Panc1 (cell line): ENCODE measurements at regions not wholly inside any gene's neighbourhood (a gene's known extent, or its start where the extent isn't known, plus 50 kb on each side); places are given as distances from the start of the nearest gene placed in this dataset.

ENCODE experiments used
- ATAC-seq: fragments of 200-7000 bp; cut with Tn5 transposase; 2 replicates; pipeline ENCODE4 v1.9.1; 2020; ENCODE audit warnings: mild to moderate bottlenecking, moderate library complexity
- BruUV-seq: library from RNA; stranded (reverse); fragments of 400-500 nt; replicated peaks from 2 replicates; lab custom pipeline; 2021; lab: Mats Ljungman, UMichigan
- CTCF ChIA-PET: fragments of 300-600 bp; sonication (Branson Sonifier 250); formaldehyde crosslinking; loops from one replicate; lab custom pipeline; 2022; ENCODE audit warnings: antibody characterized with exemption; lab: Charles Lee
- POLR2A ChIA-PET: fragments of 300-600 bp; sonication (Branson Sonifier 250); formaldehyde crosslinking; loops from one replicate; lab custom pipeline; 2022; ENCODE audit warnings: antibody characterized with exemption; lab: Charles Lee
- DNase-seq: peaks from one replicate; pipeline ENCODE4 v3.0.0-alpha.2; 2010; ENCODE audit warnings: low read depth, low spot score
- H3K27ac ChIP-seq: 2 replicates; pipeline ENCODE4 v1.5.1; 2011; ENCODE audit warnings: mild to moderate bottlenecking, low read length, inconsistent platforms
- H3K27me3 ChIP-seq: fragments of 200-500 bp; sonication (Bioruptor generic); 2 replicates; pipeline ENCODE4 v1.6.0; 2014; ENCODE audit warnings: low read length, inconsistent platforms; ENCODE audit not compliant: control insufficient read depth, insufficient read depth
- H3K36me3 ChIP-seq: fragments of 200-500 bp; sonication (Bioruptor generic); 2 replicates; pipeline ENCODE4 v1.5.1; 2014; ENCODE audit warnings: inconsistent platforms, mild to moderate bottlenecking, low read length, moderate library complexity; ENCODE audit not compliant: control insufficient read depth, insufficient read depth
- H3K4me1 ChIP-seq: 2 replicates; pipeline ENCODE4 v1.5.1; 2011; ENCODE audit warnings: inconsistent platforms, mild to moderate bottlenecking, low read length, moderate library complexity; ENCODE audit not compliant: control insufficient read depth, insufficient read depth
- H3K4me3 ChIP-seq, 2 experiments: 2 replicates each; pipeline ENCODE4 v1.5.1; 2011 to 2012; ENCODE audit warnings: low read depth in 2 of 2, low read length in 2 of 2, mild to moderate bottlenecking in 2 of 2, inconsistent platforms in 1 of 2, moderate library complexity in 1 of 2
- H3K9me3 ChIP-seq: fragments of 200-500 bp; sonication (Bioruptor generic); 2 replicates; pipeline ENCODE4 v1.5.1; 2014; ENCODE audit warnings: low read depth, mild to moderate bottlenecking, inconsistent platforms, low read length, moderate library complexity; ENCODE audit not compliant: control insufficient read depth, insufficient read depth
- CTCF ChIP-seq: fragments of 450-650 bp; IDR thresholded peaks from 2 replicates; pipeline ENCODE4 v1.5.1; 2017; ENCODE audit warnings: mild to moderate bottlenecking
- REST ChIP-seq, 2 experiments: IDR thresholded peaks; 2 replicates each; pipeline ENCODE4 v1.6.1; 2011 to 2012; ENCODE audit warnings: low read depth in 2 of 2, control low read depth in 1 of 2, low read length in 1 of 2, mild to moderate bottlenecking in 1 of 2, moderate library complexity in 1 of 2; ENCODE audit not compliant: insufficient read depth in 1 of 2
- SIN3A ChIP-seq: IDR thresholded peaks from 2 replicates; pipeline ENCODE4 v1.6.1; 2012; ENCODE audit warnings: low read depth, mild to moderate bottlenecking, low read length, moderate library complexity, borderline replicate concordance; ENCODE audit not compliant: insufficient read depth
- TCF7L2 ChIP-seq: IDR thresholded peaks from 2 replicates; pipeline ENCODE4 v1.6.1; 2011; ENCODE audit warnings: mild to moderate bottlenecking, low read depth, low read length, inconsistent platforms
- in situ Hi-C: cut with HindIII; loops from 2 replicates; pipeline ENCODE4 v1.10.0; 2016; ENCODE audit warnings: low sequenced_read_pairs, low pct_unique_long_range_greater_than_20kb
- intact Hi-C: fragments of 100-400 bp; cut with micrococcal nuclease; formaldehyde crosslinking; loops from one replicate; pipeline ENCODE4 v1.10.0; 2022; ENCODE audit not compliant: unreplicated experiment

- H3K27me3 ChIP-seq = no peaks in the 10 kb centered on the region
- H3K4me3 ChIP-seq = 0 out of 4 replicates have a peak overlapping the region, but pooled peaks of 1 of the 2 experiments have one; percentile 6
- no peaks in the 10 kb centered on the region for H3K4me1 ChIP-seq
- BruUV-seq = no TSS peak
- in situ Hi-C loops = no loop called here
- H3K36me3 ChIP-seq = no peaks in the 10 kb centered on the region
- CTCF ChIA-PET = no interaction called here
- DNase-seq = no peak
- H3K27ac ChIP-seq = no peak overlapping the region
- POLR2A ChIA-PET = no interaction called here
- H3K9me3 ChIP-seq = no peaks in the 10 kb centered on the region
- ATAC-seq = no peak
- TF ChIP-seq REST (IDR thresholded peaks at IDR 0.05; ENCODE audit: insufficient read depth in 1 of 2, low read depth in 2 of 2, low read length in 1 of 2) = no peak
- TF ChIP-seq SIN3A = no peak
- no peak for TF ChIP-seq TCF7L2
- no peak for TF ChIP-seq CTCF
- intact Hi-C loops = no loop called here
Measured at GRCh38 chr16:80862160-80862705, 57.8 kb upstream of the CDYL2 start.
